A549 (cell line): ENCODE measurements at regions not wholly inside any gene's neighbourhood (a gene's known extent, or its start where the extent isn't known, plus 50 kb on each side); places are given as distances from the start of the nearest gene placed in this dataset.

ENCODE experiments used
- ATAC-seq, 2 experiments: fragments of 200-7000 bp in 1 of 2; fragments of >200 bp in 1 of 2; cut with Nextera tagmentation in 1 of 2; cut with Tn5 transposase in 1 of 2; 3 replicates each; pipeline versions ENCODE4 v1.8.0 to v1.9.1; 2018 to 2020; ENCODE audit warnings: mild to moderate bottlenecking in 1 of 2, moderate library complexity in 1 of 2
- CTCF ChIA-PET: fragments of 300-600 bp; sonication (Branson Sonifier 250); formaldehyde crosslinking; extraction: SDS; loops from one replicate; lab custom pipeline; 2021; ENCODE audit warnings: antibody characterized with exemption, inconsistent platforms; lab: Yijun Ruan, JAX
- POLR2A ChIA-PET: fragments of 350-600 bp; formaldehyde crosslinking; extraction: SDS; loops from one replicate; lab custom pipeline; 2021; ENCODE audit warnings: antibody characterized with exemption, inconsistent platforms; lab: Yijun Ruan, JAX
- DNase-seq, 2 experiments: peaks; one replicate each; pipeline versions ENCODE4 v3.0.0 to v3.0.0-alpha.2; 2011 to 2016; ENCODE audit warnings: low read depth in 1 of 2, low spot score in 1 of 2
- FAIRE-seq: peaks from 2 replicates; lab custom pipeline; 2011; peaks lifted over from hg19 to GRCh38; lab: Jason Lieb, UNC
- H3K27ac ChIP-seq, 2 experiments: fragments of >200 bp; sonication (Bioruptor Twin); formaldehyde crosslinking; 3 replicates each; pipeline ENCODE4 v1.5.1; 2016 to 2017
- H3K4me1 ChIP-seq: fragments of >200 bp; sonication (Bioruptor Twin); formaldehyde crosslinking; 3 replicates; pipeline ENCODE4 v1.6.1; 2016
- H3K4me2 ChIP-seq: fragments of >200 bp; sonication (Bioruptor Twin); formaldehyde crosslinking; 3 replicates; pipeline ENCODE4 v1.6.1; 2016
- H3K4me3 ChIP-seq: fragments of >200 bp; sonication (Bioruptor Twin); formaldehyde crosslinking; 3 replicates; pipeline ENCODE4 v1.5.1; 2016
- H3K9me3 ChIP-seq: fragments of >200 bp; sonication (Bioruptor Twin); formaldehyde crosslinking; 3 replicates; pipeline ENCODE4 v1.6.1; 2016
- CHD2 ChIP-seq: fragments of 150-350 bp; IDR thresholded peaks from 2 replicates; pipeline ENCODE4 v1.6.1; 2014; ENCODE audit warnings: low read length; ENCODE audit not compliant: partially characterized antibody
- EHF ChIP-seq: fragments of 250-450 bp; sonication (Bioruptor Pico); IDR thresholded peaks from 2 replicates; pipeline ENCODE4 v1.5.0; 2020; ENCODE audit warnings: mild to moderate bottlenecking
- ESRRA ChIP-seq: fragments of 150-350 bp; IDR thresholded peaks from 2 replicates; pipeline ENCODE4 v1.6.1; 2014; ENCODE audit warnings: mild to moderate bottlenecking, low read length, borderline replicate concordance
- FOXS1 ChIP-seq: fragments of 250-450 bp; sonication (Bioruptor Pico); IDR thresholded peaks from 2 replicates; pipeline ENCODE4 v1.5.0; 2020; ENCODE audit warnings: mild to moderate bottlenecking, moderate library complexity
- HDAC2 ChIP-seq: fragments of 200-600 bp; sonication (generic); IDR thresholded peaks from 2 replicates; pipeline ENCODE4 v1.6.1; 2016
- HOXB5 ChIP-seq: fragments of 250-450 bp; sonication (Bioruptor Pico); IDR thresholded peaks from 2 replicates; pipeline ENCODE4 v1.5.0; 2020; ENCODE audit warnings: mild to moderate bottlenecking, moderate library complexity
- KDM1A ChIP-seq: fragments of 200-600 bp; sonication (generic); IDR thresholded peaks from 2 replicates; pipeline ENCODE4 v1.6.1; 2016; ENCODE audit warnings: low read depth, mild to moderate bottlenecking
- NR3C1 ChIP-seq: fragments of >200 bp; sonication (Bioruptor Twin); formaldehyde crosslinking; IDR thresholded peaks from 3 replicates; pipeline ENCODE4 v1.6.1; 2017
- POLR2A ChIP-seq: IDR thresholded peaks from 2 replicates; pipeline ENCODE4 v1.6.1; 2012; ENCODE audit warnings: mild to moderate bottlenecking, low read length
- RAD21 ChIP-seq, 2 experiments: fragments of >200 bp in 1 of 2; sonication (Bioruptor Twin) in 1 of 2; formaldehyde crosslinking in 1 of 2; IDR thresholded peaks in 1 of 2; conservative IDR thresholded peaks in 1 of 2; 2 replicates in 1 of 2; 3 replicates in 1 of 2; pipeline ENCODE4 v1.6.1; 2012 to 2018; ENCODE audit warnings: inconsistent platforms in 1 of 2
- RARB ChIP-seq: fragments of 250-450 bp; sonication (Bioruptor Pico); IDR thresholded peaks from 2 replicates; pipeline ENCODE4 v1.8.0; 2021; ENCODE audit warnings: mild to moderate bottlenecking, moderate library complexity
- RFX5 ChIP-seq: fragments of 450-650 bp; IDR thresholded peaks from 2 replicates; pipeline ENCODE4 v1.7.1; 2014; ENCODE audit warnings: antibody characterized with exemption, mild to moderate bottlenecking, moderate library complexity
- RNF2 ChIP-seq: fragments of 200-600 bp; sonication (generic); IDR thresholded peaks from 2 replicates; pipeline ENCODE4 v1.6.1; 2016; ENCODE audit warnings: low read depth, mild to moderate bottlenecking, antibody characterized with exemption, moderate library complexity, borderline replicate concordance
- ZC3H11A ChIP-seq: fragments of 450-650 bp; IDR thresholded peaks from 2 replicates; pipeline ENCODE4 v1.6.1; 2014; ENCODE audit warnings: antibody characterized with exemption, mild to moderate bottlenecking
- ZNF302 ChIP-seq: fragments of 250-450 bp; sonication (Bioruptor Pico); IDR thresholded peaks from 2 replicates; pipeline ENCODE4 v1.9.0; 2021; ENCODE audit warnings: inconsistent platforms, mild to moderate bottlenecking, moderate library complexity
- WGBS: methylation state at CpG from one replicate; pipeline ENCODE4 v1.1.6; 2017; ENCODE audit errors: missing lambda C conversion rate; 5-methylcytosine and 5-hydroxymethylcytosine counted together
- TF ChIP-seq, protein P1 (sequence below): IDR thresholded peaks from 2 replicates; pipeline ENCODE4 v1.6.1; 2012; ENCODE audit warnings: low read depth, borderline replicate concordance
- TF ChIP-seq, protein P2 (sequence below): fragments of 200-600 bp; sonication (generic); IDR thresholded peaks from 2 replicates; pipeline ENCODE4 v1.6.1; 2016; ENCODE audit warnings: antibody characterized with exemption, mild to moderate bottlenecking, moderate library complexity
- TF ChIP-seq, protein P3 (sequence below): fragments of 250-450 bp; sonication (Bioruptor Pico); IDR thresholded peaks from 2 replicates; pipeline ENCODE4 v1.5.0; 2020; ENCODE audit warnings: low read depth, mild to moderate bottlenecking, moderate library complexity
- TF ChIP-seq, protein P4 (sequence below): IDR thresholded peaks from 2 replicates; pipeline ENCODE4 v1.6.1; 2012
- TF ChIP-seq, protein P5 (sequence below): fragments of >200 bp; sonication (Bioruptor Twin); formaldehyde crosslinking; IDR thresholded peaks from 2 replicates; pipeline ENCODE4 v1.6.1; 2016

- no peak for TF ChIP-seq KDM1A
- TF ChIP-seq, protein P1, sequence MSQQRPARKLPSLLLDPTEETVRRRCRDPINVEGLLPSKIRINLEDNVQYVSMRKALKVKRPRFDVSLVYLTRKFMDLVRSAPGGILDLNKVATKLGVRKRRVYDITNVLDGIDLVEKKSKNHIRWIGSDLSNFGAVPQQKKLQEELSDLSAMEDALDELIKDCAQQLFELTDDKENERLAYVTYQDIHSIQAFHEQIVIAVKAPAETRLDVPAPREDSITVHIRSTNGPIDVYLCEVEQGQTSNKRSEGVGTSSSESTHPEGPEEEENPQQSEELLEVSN: no peak
These were observed 283.0 kb upstream of the FOXK1 start (continued) for GRCh38 chr7:4399121-4399520.

GRCh38 chr7:4399596-4399995 lies 282.5 kb upstream of the FOXK1 start:
- no peak for TF ChIP-seq NR3C1
- no peak for TF ChIP-seq EHF
- ATAC-seq (no peak), FAIRE-seq (no peak), DNase-seq (no peak)
- no peak overlapping the region for H3K4me2 ChIP-seq
- no peaks in the 10 kb centered on the region for H3K4me1 ChIP-seq
- ChIA-PET CTCF (no interaction called here), POLR2A (no interaction called here)
- WGBS: 34% methylated on average over 8 of the region's 8 CpGs
- no peak overlapping the region for H3K27ac ChIP-seq
- no peak overlapping the region for H3K4me3 ChIP-seq
- peaks cover 8% of the 10 kb centered on the region; the same call in 2 of the 3 replicates for H3K9me3 ChIP-seq

DNA sequence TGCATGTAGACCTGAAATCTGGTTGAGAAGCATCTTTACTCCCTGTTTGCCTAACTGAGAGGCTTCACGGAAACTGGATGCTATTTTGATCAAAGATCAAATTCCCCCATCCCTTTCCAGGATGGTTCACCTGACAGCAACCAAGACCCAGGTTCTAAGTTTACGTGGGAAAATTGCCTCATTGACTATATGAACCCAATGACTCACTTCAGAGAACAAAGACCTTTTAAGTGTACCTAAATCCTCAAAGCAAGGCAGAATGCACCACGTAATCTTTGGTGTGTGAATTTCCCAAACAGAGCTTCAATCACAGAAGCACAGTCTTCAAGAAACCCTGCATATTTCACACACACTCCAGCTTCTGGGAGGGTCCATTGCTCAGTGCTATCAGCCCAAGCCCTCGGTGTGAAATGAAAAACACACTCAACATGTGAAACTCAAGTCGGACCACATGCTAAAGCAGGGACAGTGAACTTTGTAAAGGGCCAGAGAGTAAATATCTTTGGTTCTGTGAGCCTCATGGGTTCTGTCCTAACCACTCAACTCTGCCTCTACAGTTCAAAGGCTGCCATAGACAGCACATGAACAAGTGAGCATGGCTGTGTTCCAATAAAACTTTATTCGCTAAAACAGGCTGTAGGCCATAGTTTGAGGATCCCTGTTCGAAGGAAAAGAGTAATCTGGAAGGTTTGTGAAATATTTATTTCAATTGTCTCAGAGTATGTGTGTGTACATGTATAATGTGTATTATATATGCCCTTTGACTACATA lies 275.6 kb upstream of the FOXK1 start:
- no peak overlapping the region for H3K4me3 ChIP-seq
- no peak for ATAC-seq
- no peak for FAIRE-seq
- no peaks in the 10 kb centered on the region for H3K4me1 ChIP-seq
- peak in 1 of 2 experiments; percentile 22 for DNase-seq
- H3K27ac ChIP-seq: no peak overlapping the region
- H3K9me3 ChIP-seq: peaks cover 7% of the 10 kb centered on the region; the same call in 2 of the 3 replicates
- ChIA-PET POLR2A (no interaction called here), CTCF (no interaction called here)
- no peak overlapping the region for H3K4me2 ChIP-seq
- TF ChIP-seq RNF2 (no peak), RAD21 (conservative IDR thresholded peaks at IDR 0.05 in 1 of 2, IDR thresholded peaks at IDR 0.05 in 1 of 2) (no peak), ZC3H11A (no peak), RARB (CRISPR knock-in tag) (no peak)
- WGBS: 3% methylated on average over 7 of the region's 7 CpGs

DNA sequence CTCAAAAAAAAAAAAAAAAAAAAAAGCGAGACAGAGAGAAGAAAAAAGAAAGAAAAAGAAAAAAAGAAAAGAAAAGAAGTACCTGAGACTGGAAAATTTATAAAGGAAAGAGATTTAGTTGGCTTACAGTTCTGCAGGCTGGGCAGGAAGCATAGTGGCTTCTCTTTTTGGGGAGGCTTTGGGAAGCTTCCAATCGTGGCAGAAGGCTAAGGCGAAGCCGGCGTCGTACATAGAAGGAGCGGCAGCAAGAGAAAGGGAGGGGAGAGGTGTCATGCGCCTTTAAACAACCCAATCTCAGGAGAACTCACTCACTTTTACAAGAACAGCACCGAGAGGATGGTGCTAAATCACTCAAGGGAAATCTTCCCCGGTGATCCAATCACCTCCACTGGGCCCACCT lies 272.1 kb upstream of the FOXK1 start:
- ATAC-seq (no peak), FAIRE-seq (no peak), DNase-seq (no peak)
- Histone ChIP-seq H3K27ac (no peak overlapping the region), H3K9me3 (peaks cover 17% of the 10 kb centered on the region; the same call in 2 of the 3 replicates), H3K4me2 (no peak overlapping the region)
- TF ChIP-seq RFX5 (no peak), RAD21 (conservative IDR thresholded peaks at IDR 0.05 in 1 of 2, IDR thresholded peaks at IDR 0.05 in 1 of 2) (no peak), ZNF302 (CRISPR knock-in tag) (no peak), CHD2 (no peak), HDAC2 (no peak), POLR2A (no peak), FOXS1 (CRISPR knock-in tag) (no peak), ESRRA (no peak), NR3C1 (no peak), RARB (CRISPR knock-in tag) (no peak), HOXB5 (CRISPR knock-in tag) (no peak)
- TF ChIP-seq, protein P2, sequence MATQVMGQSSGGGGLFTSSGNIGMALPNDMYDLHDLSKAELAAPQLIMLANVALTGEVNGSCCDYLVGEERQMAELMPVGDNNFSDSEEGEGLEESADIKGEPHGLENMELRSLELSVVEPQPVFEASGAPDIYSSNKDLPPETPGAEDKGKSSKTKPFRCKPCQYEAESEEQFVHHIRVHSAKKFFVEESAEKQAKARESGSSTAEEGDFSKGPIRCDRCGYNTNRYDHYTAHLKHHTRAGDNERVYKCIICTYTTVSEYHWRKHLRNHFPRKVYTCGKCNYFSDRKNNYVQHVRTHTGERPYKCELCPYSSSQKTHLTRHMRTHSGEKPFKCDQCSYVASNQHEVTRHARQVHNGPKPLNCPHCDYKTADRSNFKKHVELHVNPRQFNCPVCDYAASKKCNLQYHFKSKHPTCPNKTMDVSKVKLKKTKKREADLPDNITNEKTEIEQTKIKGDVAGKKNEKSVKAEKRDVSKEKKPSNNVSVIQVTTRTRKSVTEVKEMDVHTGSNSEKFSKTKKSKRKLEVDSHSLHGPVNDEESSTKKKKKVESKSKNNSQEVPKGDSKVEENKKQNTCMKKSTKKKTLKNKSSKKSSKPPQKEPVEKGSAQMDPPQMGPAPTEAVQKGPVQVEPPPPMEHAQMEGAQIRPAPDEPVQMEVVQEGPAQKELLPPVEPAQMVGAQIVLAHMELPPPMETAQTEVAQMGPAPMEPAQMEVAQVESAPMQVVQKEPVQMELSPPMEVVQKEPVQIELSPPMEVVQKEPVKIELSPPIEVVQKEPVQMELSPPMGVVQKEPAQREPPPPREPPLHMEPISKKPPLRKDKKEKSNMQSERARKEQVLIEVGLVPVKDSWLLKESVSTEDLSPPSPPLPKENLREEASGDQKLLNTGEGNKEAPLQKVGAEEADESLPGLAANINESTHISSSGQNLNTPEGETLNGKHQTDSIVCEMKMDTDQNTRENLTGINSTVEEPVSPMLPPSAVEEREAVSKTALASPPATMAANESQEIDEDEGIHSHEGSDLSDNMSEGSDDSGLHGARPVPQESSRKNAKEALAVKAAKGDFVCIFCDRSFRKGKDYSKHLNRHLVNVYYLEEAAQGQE: no peak
- TF ChIP-seq, protein P3, sequence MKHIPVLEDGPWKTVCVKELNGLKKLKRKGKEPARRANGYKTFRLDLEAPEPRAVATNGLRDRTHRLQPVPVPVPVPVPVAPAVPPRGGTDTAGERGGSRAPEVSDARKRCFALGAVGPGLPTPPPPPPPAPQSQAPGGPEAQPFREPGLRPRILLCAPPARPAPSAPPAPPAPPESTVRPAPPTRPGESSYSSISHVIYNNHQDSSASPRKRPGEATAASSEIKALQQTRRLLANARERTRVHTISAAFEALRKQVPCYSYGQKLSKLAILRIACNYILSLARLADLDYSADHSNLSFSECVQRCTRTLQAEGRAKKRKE (CRISPR knock-in tag): no peak
- TF ChIP-seq, protein P4, sequence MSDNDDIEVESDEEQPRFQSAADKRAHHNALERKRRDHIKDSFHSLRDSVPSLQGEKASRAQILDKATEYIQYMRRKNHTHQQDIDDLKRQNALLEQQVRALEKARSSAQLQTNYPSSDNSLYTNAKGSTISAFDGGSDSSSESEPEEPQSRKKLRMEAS: no peak
- TF ChIP-seq, protein P5, sequence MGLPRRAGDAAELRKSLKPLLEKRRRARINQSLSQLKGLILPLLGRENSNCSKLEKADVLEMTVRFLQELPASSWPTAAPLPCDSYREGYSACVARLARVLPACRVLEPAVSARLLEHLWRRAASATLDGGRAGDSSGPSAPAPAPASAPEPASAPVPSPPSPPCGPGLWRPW: no peak
- TF ChIP-seq, all 56 proteins: peak for 0
- H3K4me1 ChIP-seq: no peaks in the 10 kb centered on the region
- H3K4me3 ChIP-seq: no peak overlapping the region
- POLR2A ChIA-PET: interaction anchor here (0.7 kb wide), 1 partner anchor 37 kb away, joined by 8 read pairs; no protein-coding TSS in a partner anchor
- CTCF ChIA-PET: no interaction called here
- 45% methylated on average over 10 of the region's 10 CpGs for WGBS
